GM21723 (cell line): ENCODE measurements at regions not wholly inside any gene's neighbourhood (a gene's known extent, or its start where the extent isn't known, plus 50 kb on each side); places are given as distances from the start of the nearest gene placed in this dataset.
"Not testable (repeated sequence)": the region's sequence is repeated elsewhere in the genome, so short reads cannot be mapped to it uniquely, and the experiment has no call there.

Experiments
- ATAC-seq: cut with Tn5 transposase; IDR thresholded peaks from one replicate; pipeline ENCODE4 v1.9.1; 2021; ENCODE audit warnings: mild to moderate bottlenecking, moderate library complexity; ENCODE audit not compliant: unreplicated experiment

GRCh38 chr1:5688081-5689077 is 303.8 kb downstream of the NPHP4 start:
- no peak for ATAC-seq

GRCh38 chr1:5686925-5687706 is 305.1 kb downstream of the NPHP4 start:
- no peak for ATAC-seq

GRCh38 chr1:5686195-5686594 is 306.0 kb downstream of the NPHP4 start:
- ATAC-seq = no peak

GRCh38 chr1:5685446-5686040 is 306.7 kb downstream of the NPHP4 start:
- ATAC-seq = no peak

- no peak for ATAC-seq
These were observed 307.4 kb downstream of the NPHP4 start for GRCh38 chr1:5684791-5685190.

GRCh38 chr1:5683446-5683845 is 308.8 kb downstream of the NPHP4 start:
- no peak for ATAC-seq

GRCh38 chr1:5682626-5683225 is 309.5 kb downstream of the NPHP4 start:
- ATAC-seq = no peak

GRCh38 chr1:5681654-5682053 is 310.6 kb downstream of the NPHP4 start:
- ATAC-seq = no peak

GRCh38 chr1:5680600-5680999 is 311.6 kb downstream of the NPHP4 start:
- no peak for ATAC-seq

- ATAC-seq = no peak
These were observed 313.5 kb downstream of the NPHP4 start for GRCh38 chr1:5678759-5679158.

GRCh38 chr1:5672355-5672754 is 319.9 kb downstream of the NPHP4 start:
- not testable (repeated sequence) for ATAC-seq

- ATAC-seq = no peak
These were observed 321.5 kb downstream of the NPHP4 start for GRCh38 chr1:5670590-5671350.

- no peak for ATAC-seq
These were observed 324.5 kb downstream of the NPHP4 start for GRCh38 chr1:5667513-5668325.

GRCh38 chr1:5664906-5665875 is 327.0 kb downstream of the NPHP4 start:
- ATAC-seq = no peak

- ATAC-seq = no peak
These were observed 328.0 kb downstream of the NPHP4 start for GRCh38 chr1:5664081-5664768.

GRCh38 chr1:5662744-5663126 is 329.5 kb downstream of the NPHP4 start:
- no peak for ATAC-seq

- no peak for ATAC-seq
These were observed 330.0 kb downstream of the NPHP4 start for GRCh38 chr1:5662086-5662743.
